Panc1 (cell line): ENCODE measurements at regions not wholly inside any gene's neighbourhood (a gene's known extent, or its start where the extent isn't known, plus 50 kb on each side); places are given as distances from the start of the nearest gene placed in this dataset.
"Not testable (repeated sequence)": the region's sequence is repeated elsewhere in the genome, so short reads cannot be mapped to it uniquely, and the experiment has no call there.

Experiments used
- ATAC-seq: fragments of 200-7000 bp; cut with Tn5 transposase; 2 replicates; pipeline ENCODE4 v1.9.1; 2020; ENCODE audit warnings: mild to moderate bottlenecking, moderate library complexity
- BruUV-seq: library from RNA; stranded (reverse); fragments of 400-500 nt; replicated peaks from 2 replicates; lab custom pipeline; 2021; lab: Mats Ljungman, UMichigan
- CTCF ChIA-PET: fragments of 300-600 bp; sonication (Branson Sonifier 250); formaldehyde crosslinking; loops from one replicate; lab custom pipeline; 2022; ENCODE audit warnings: antibody characterized with exemption; lab: Charles Lee
- POLR2A ChIA-PET: fragments of 300-600 bp; sonication (Branson Sonifier 250); formaldehyde crosslinking; loops from one replicate; lab custom pipeline; 2022; ENCODE audit warnings: antibody characterized with exemption; lab: Charles Lee
- DNase-seq: peaks from one replicate; pipeline ENCODE4 v3.0.0-alpha.2; 2010; ENCODE audit warnings: low read depth, low spot score
- H3K27ac ChIP-seq: 2 replicates; pipeline ENCODE4 v1.5.1; 2011; ENCODE audit warnings: mild to moderate bottlenecking, low read length, inconsistent platforms
- H3K27me3 ChIP-seq: fragments of 200-500 bp; sonication (Bioruptor generic); 2 replicates; pipeline ENCODE4 v1.6.0; 2014; ENCODE audit warnings: low read length, inconsistent platforms; ENCODE audit not compliant: control insufficient read depth, insufficient read depth
- H3K36me3 ChIP-seq: fragments of 200-500 bp; sonication (Bioruptor generic); 2 replicates; pipeline ENCODE4 v1.5.1; 2014; ENCODE audit warnings: inconsistent platforms, mild to moderate bottlenecking, low read length, moderate library complexity; ENCODE audit not compliant: control insufficient read depth, insufficient read depth
- H3K4me1 ChIP-seq: 2 replicates; pipeline ENCODE4 v1.5.1; 2011; ENCODE audit warnings: inconsistent platforms, mild to moderate bottlenecking, low read length, moderate library complexity; ENCODE audit not compliant: control insufficient read depth, insufficient read depth
- H3K4me3 ChIP-seq, 2 experiments: 2 replicates each; pipeline ENCODE4 v1.5.1; 2011 to 2012; ENCODE audit warnings: low read depth in 2 of 2, low read length in 2 of 2, mild to moderate bottlenecking in 2 of 2, inconsistent platforms in 1 of 2, moderate library complexity in 1 of 2
- H3K9me3 ChIP-seq: fragments of 200-500 bp; sonication (Bioruptor generic); 2 replicates; pipeline ENCODE4 v1.5.1; 2014; ENCODE audit warnings: low read depth, mild to moderate bottlenecking, inconsistent platforms, low read length, moderate library complexity; ENCODE audit not compliant: control insufficient read depth, insufficient read depth
- POLR2AphosphoS5 ChIP-seq: IDR thresholded peaks from 2 replicates; pipeline ENCODE4 v1.6.1; 2012; ENCODE audit warnings: mild to moderate bottlenecking, low read depth, low read length, moderate library complexity
- SIN3A ChIP-seq: IDR thresholded peaks from 2 replicates; pipeline ENCODE4 v1.6.1; 2012; ENCODE audit warnings: low read depth, mild to moderate bottlenecking, low read length, moderate library complexity, borderline replicate concordance; ENCODE audit not compliant: insufficient read depth
- TCF7L2 ChIP-seq: IDR thresholded peaks from 2 replicates; pipeline ENCODE4 v1.6.1; 2011; ENCODE audit warnings: mild to moderate bottlenecking, low read depth, low read length, inconsistent platforms
- in situ Hi-C: cut with HindIII; loops from 2 replicates; pipeline ENCODE4 v1.10.0; 2016; ENCODE audit warnings: low sequenced_read_pairs, low pct_unique_long_range_greater_than_20kb
- intact Hi-C: fragments of 100-400 bp; cut with micrococcal nuclease; formaldehyde crosslinking; loops from one replicate; pipeline ENCODE4 v1.10.0; 2022; ENCODE audit not compliant: unreplicated experiment
- TF ChIP-seq, protein P1 (sequence below), 2 experiments: IDR thresholded peaks; 2 replicates each; pipeline ENCODE4 v1.6.1; 2011 to 2012; ENCODE audit warnings: low read depth in 2 of 2, control low read depth in 1 of 2, low read length in 1 of 2, mild to moderate bottlenecking in 1 of 2, moderate library complexity in 1 of 2; ENCODE audit not compliant: insufficient read depth in 1 of 2
- TF ChIP-seq, protein P2 (sequence below): fragments of 450-650 bp; IDR thresholded peaks from 2 replicates; pipeline ENCODE4 v1.5.1; 2017; ENCODE audit warnings: mild to moderate bottlenecking

DNA sequence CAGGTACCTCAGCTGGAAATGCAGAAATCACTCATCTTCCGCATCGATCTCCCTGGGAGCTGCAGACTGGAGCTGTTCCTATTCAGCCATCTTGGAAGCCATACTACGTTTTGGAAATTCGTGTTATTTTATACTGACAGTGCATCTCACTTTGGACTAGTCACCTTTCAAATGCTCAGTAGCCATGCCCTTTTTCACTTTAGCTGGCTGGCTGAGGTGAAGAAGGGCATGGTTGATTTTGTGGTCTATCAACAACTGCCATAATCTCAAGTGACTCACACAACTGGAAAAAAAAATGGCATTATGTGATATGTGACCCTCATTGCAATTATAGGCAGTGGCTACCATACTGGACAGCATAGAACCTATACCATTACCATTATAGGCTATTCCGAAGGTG lies 100.5 kb downstream of the CCDC71L start:
- H3K27ac ChIP-seq = no peak overlapping the region
- no peak for ATAC-seq
- TF ChIP-seq SIN3A (no peak), TCF7L2 (no peak), POLR2AphosphoS5 (no peak)
- TF ChIP-seq, protein P1, sequence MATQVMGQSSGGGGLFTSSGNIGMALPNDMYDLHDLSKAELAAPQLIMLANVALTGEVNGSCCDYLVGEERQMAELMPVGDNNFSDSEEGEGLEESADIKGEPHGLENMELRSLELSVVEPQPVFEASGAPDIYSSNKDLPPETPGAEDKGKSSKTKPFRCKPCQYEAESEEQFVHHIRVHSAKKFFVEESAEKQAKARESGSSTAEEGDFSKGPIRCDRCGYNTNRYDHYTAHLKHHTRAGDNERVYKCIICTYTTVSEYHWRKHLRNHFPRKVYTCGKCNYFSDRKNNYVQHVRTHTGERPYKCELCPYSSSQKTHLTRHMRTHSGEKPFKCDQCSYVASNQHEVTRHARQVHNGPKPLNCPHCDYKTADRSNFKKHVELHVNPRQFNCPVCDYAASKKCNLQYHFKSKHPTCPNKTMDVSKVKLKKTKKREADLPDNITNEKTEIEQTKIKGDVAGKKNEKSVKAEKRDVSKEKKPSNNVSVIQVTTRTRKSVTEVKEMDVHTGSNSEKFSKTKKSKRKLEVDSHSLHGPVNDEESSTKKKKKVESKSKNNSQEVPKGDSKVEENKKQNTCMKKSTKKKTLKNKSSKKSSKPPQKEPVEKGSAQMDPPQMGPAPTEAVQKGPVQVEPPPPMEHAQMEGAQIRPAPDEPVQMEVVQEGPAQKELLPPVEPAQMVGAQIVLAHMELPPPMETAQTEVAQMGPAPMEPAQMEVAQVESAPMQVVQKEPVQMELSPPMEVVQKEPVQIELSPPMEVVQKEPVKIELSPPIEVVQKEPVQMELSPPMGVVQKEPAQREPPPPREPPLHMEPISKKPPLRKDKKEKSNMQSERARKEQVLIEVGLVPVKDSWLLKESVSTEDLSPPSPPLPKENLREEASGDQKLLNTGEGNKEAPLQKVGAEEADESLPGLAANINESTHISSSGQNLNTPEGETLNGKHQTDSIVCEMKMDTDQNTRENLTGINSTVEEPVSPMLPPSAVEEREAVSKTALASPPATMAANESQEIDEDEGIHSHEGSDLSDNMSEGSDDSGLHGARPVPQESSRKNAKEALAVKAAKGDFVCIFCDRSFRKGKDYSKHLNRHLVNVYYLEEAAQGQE (IDR thresholded peaks at IDR 0.05; ENCODE audit: insufficient read depth in 1 of 2, low read depth in 2 of 2, low read length in 1 of 2) = no peak
- TF ChIP-seq, protein P2, sequence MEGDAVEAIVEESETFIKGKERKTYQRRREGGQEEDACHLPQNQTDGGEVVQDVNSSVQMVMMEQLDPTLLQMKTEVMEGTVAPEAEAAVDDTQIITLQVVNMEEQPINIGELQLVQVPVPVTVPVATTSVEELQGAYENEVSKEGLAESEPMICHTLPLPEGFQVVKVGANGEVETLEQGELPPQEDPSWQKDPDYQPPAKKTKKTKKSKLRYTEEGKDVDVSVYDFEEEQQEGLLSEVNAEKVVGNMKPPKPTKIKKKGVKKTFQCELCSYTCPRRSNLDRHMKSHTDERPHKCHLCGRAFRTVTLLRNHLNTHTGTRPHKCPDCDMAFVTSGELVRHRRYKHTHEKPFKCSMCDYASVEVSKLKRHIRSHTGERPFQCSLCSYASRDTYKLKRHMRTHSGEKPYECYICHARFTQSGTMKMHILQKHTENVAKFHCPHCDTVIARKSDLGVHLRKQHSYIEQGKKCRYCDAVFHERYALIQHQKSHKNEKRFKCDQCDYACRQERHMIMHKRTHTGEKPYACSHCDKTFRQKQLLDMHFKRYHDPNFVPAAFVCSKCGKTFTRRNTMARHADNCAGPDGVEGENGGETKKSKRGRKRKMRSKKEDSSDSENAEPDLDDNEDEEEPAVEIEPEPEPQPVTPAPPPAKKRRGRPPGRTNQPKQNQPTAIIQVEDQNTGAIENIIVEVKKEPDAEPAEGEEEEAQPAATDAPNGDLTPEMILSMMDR = no peak
- BruUV-seq = no TSS peak
- H3K36me3 ChIP-seq = no peaks in the 10 kb centered on the region
- no peak for DNase-seq
- POLR2A ChIA-PET = no interaction called here
- no peaks in the 10 kb centered on the region for H3K9me3 ChIP-seq
- in situ Hi-C loops = no loop called here
- intact Hi-C loops = no loop called here
- no peaks in the 10 kb centered on the region for H3K27me3 ChIP-seq
- no peaks in the 10 kb centered on the region for H3K4me1 ChIP-seq
- no peak overlapping the region for H3K4me3 ChIP-seq
- CTCF ChIA-PET = no interaction called here

DNA sequence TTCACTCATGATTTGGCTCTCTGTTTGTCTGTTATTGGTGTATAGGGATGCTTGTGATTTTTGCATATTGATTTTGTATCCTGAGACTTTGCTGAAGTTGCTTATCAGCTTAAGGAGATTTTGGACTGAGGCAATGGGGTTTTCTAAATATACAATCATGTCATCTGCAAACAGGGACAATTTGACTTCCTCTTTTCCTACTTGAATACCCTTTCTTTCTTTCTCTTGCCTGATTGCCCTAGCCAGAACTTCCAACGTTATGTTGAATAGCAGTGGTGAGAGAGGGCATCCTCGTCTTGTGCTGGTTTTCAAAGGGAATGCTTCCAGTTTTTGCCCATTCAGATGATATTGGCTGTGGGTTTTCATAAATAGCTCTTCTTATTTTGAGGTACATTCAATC lies 104.7 kb downstream of the CCDC71L start:
- in situ Hi-C loops, H3K4me1 ChIP-seq, H3K27me3 ChIP-seq, H3K36me3 ChIP-seq, POLR2A ChIA-PET, ATAC-seq, H3K4me3 ChIP-seq, H3K9me3 ChIP-seq, intact Hi-C loops, BruUV-seq, DNase-seq, CTCF ChIA-PET, H3K27ac ChIP-seq: not testable (repeated sequence)

DNA sequence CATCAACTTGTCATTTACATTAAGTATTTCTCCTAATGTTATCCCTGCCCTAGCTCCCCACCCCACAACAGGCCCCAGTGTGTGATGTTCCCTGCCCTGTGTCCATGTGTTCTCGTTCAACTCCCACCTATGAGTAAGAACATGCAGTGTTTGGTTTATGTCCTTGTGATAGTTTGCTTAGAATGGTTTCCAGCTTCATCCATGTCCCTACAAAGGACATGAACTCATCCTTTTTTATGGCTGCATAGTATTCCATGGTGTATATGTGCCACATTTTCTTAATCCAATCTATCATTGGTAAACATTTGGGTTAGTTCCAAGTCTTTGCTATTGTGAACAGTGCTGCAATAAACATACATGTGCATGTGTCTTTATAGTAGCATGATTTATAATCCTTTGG lies 106.3 kb downstream of the CCDC71L start:
- CTCF ChIA-PET, H3K4me3 ChIP-seq, H3K4me1 ChIP-seq, H3K36me3 ChIP-seq, DNase-seq, in situ Hi-C loops, ATAC-seq, POLR2A ChIA-PET, BruUV-seq, H3K9me3 ChIP-seq, intact Hi-C loops, H3K27ac ChIP-seq, H3K27me3 ChIP-seq: not testable (repeated sequence)
